Urinary bladder (tissue), 3 donors: ENCODE measurements at regions not wholly inside any gene's neighbourhood (a gene's known extent, or its start where the extent isn't known, plus 50 kb on each side); places are given as distances from the start of the nearest gene placed in this dataset.

ENCODE experiments used
- DNase-seq: peaks from one replicate; pipeline ENCODE4 v3.0.0-alpha.2; 2015; ENCODE audit errors: extremely low spot score
- H3K27ac ChIP-seq: one replicate; pipeline ENCODE4 v1.5.1; 2013; ENCODE audit warnings: low read depth, mild to moderate bottlenecking, moderate library complexity
- H3K36me3 ChIP-seq: one replicate; pipeline ENCODE4 v1.6.1; 2013; ENCODE audit warnings: mild to moderate bottlenecking, moderate library complexity; ENCODE audit not compliant: insufficient read depth
- H3K4me1 ChIP-seq: one replicate; pipeline ENCODE4 v1.6.1; 2013; ENCODE audit warnings: mild to moderate bottlenecking, moderate library complexity; ENCODE audit not compliant: insufficient read depth
- H3K4me3 ChIP-seq: one replicate; pipeline ENCODE4 v1.5.1; 2013; ENCODE audit warnings: low read depth, low read length
- WGBS: extraction: QIAGEN DNeasy Blood & Tissue Kit; methylation state at CpG from one replicate; pipeline ENCODE4 v1.1.7; 2013; 5-methylcytosine and 5-hydroxymethylcytosine counted together
- donor health status: healthy with polysubstance abuse.
- donor health status: healthy.

- Histone ChIP-seq H3K4me3 (no peak overlapping the region), H3K4me1 (no peaks in the 10 kb centered on the region), H3K36me3 (no peaks in the 10 kb centered on the region), H3K27ac (no peak overlapping the region)
- no peak for DNase-seq
- WGBS, result 61% methylated on average over 1 of the region's 1 CpG
Observed at GRCh38 chr2:53111004-53111403, 656.6 kb upstream of the CHAC2 start.

- H3K36me3 ChIP-seq, result no peaks in the 10 kb centered on the region
- H3K4me1 ChIP-seq, result no peaks in the 10 kb centered on the region
- WGBS, result 83% methylated on average over 2 of the region's 2 CpGs
- DNase-seq, result no peak
- no peak overlapping the region for H3K4me3 ChIP-seq
- H3K27ac ChIP-seq, result no peak overlapping the region
Observed at GRCh38 chr2:53108246-53108645, 659.4 kb upstream of the CHAC2 start.

- H3K36me3 ChIP-seq, result no peaks in the 10 kb centered on the region
- WGBS, result 85% methylated on average over 4 of the region's 4 CpGs
- H3K4me3 ChIP-seq, result no peak overlapping the region
- no peak overlapping the region for H3K27ac ChIP-seq
- no peaks in the 10 kb centered on the region for H3K4me1 ChIP-seq
- DNase-seq, result no peak
Observed at GRCh38 chr2:53104263-53104662, 663.3 kb upstream of the CHAC2 start.

GRCh38 chr2:53103679-53104078 is 663.9 kb upstream of the CHAC2 start:
- no peaks in the 10 kb centered on the region for H3K36me3 ChIP-seq
- no peak for DNase-seq
- no peak overlapping the region for H3K4me3 ChIP-seq

GRCh38 chr2:53098696-53099078 is 668.9 kb upstream of the CHAC2 start:
- DNase-seq, result no peak
- no peak overlapping the region for H3K4me3 ChIP-seq
- no peaks in the 10 kb centered on the region for H3K36me3 ChIP-seq
- no peaks in the 10 kb centered on the region for H3K4me1 ChIP-seq
- no peak overlapping the region for H3K27ac ChIP-seq
- 82% methylated on average over 4 of the region's 4 CpGs for WGBS

More at GRCh38 chr2:53103679-53104078, 663.9 kb upstream of the CHAC2 start:
- H3K27ac ChIP-seq, result no peak overlapping the region
- H3K4me1 ChIP-seq, result no peaks in the 10 kb centered on the region

- no peak for DNase-seq
- 62% methylated on average over 4 of the region's 4 CpGs for WGBS
- Histone ChIP-seq H3K4me3 (no peak overlapping the region), H3K36me3 (no peaks in the 10 kb centered on the region), H3K4me1 (no peaks in the 10 kb centered on the region), H3K27ac (no peak overlapping the region)
Observed at GRCh38 chr2:53096351-53096750, 671.3 kb upstream of the CHAC2 start.

- DNase-seq, result no peak
- 87% methylated on average over 1 of the region's 1 CpG for WGBS
- Histone ChIP-seq H3K4me3 (no peak overlapping the region), H3K36me3 (no peaks in the 10 kb centered on the region), H3K4me1 (no peaks in the 10 kb centered on the region), H3K27ac (no peak overlapping the region)
Observed at GRCh38 chr2:53095664-53096063, 671.9 kb upstream of the CHAC2 start.

GRCh38 chr2:53095227-53095626 is 672.4 kb upstream of the CHAC2 start:
- no peak for DNase-seq
- no peak overlapping the region for H3K4me3 ChIP-seq
- H3K36me3 ChIP-seq, result no peaks in the 10 kb centered on the region
- 94% methylated on average over 1 of the region's 1 CpG for WGBS
- no peaks in the 10 kb centered on the region for H3K4me1 ChIP-seq
- no peak overlapping the region for H3K27ac ChIP-seq

- Histone ChIP-seq H3K4me3 (no peak overlapping the region), H3K27ac (no peak overlapping the region), H3K36me3 (no peaks in the 10 kb centered on the region), H3K4me1 (no peaks in the 10 kb centered on the region)
- WGBS, result 88% methylated on average over 1 of the region's 1 CpG
- DNase-seq, result no peak
Observed at GRCh38 chr2:53093355-53093754, 674.2 kb upstream of the CHAC2 start.

GRCh38 chr2:53091183-53091582 is 676.4 kb upstream of the CHAC2 start:
- H3K36me3 ChIP-seq, result no peaks in the 10 kb centered on the region
- DNase-seq, result no peak
- no peaks in the 10 kb centered on the region for H3K4me1 ChIP-seq
- H3K4me3 ChIP-seq, result no peak overlapping the region
- H3K27ac ChIP-seq, result no peak overlapping the region

GRCh38 chr2:53087874-53088461 is 679.6 kb upstream of the CHAC2 start:
- WGBS, result 62% methylated on average over 4 of the region's 4 CpGs
- H3K36me3 ChIP-seq, result no peaks in the 10 kb centered on the region
- no peak overlapping the region for H3K27ac ChIP-seq
- no peaks in the 10 kb centered on the region for H3K4me1 ChIP-seq
- H3K4me3 ChIP-seq, result no peak overlapping the region
- no peak for DNase-seq

GRCh38 chr2:53087262-53087873 is 680.2 kb upstream of the CHAC2 start:
- Histone ChIP-seq H3K4me3 (no peak overlapping the region), H3K36me3 (no peaks in the 10 kb centered on the region), H3K27ac (no peak overlapping the region), H3K4me1 (no peaks in the 10 kb centered on the region)
- 23% methylated on average over 1 of the region's 1 CpG for WGBS
- no peak for DNase-seq

GRCh38 chr2:53077413-53077812 is 690.2 kb upstream of the CHAC2 start:
- H3K4me1 ChIP-seq, result no peaks in the 10 kb centered on the region
- no peak overlapping the region for H3K27ac ChIP-seq
- no peak overlapping the region for H3K4me3 ChIP-seq
- H3K36me3 ChIP-seq, result no peaks in the 10 kb centered on the region
- DNase-seq, result no peak

GRCh38 chr2:53075760-53076159 is 691.8 kb upstream of the CHAC2 start:
- WGBS, result 74% methylated on average over 1 of the region's 1 CpG
- Histone ChIP-seq H3K4me1 (no peaks in the 10 kb centered on the region), H3K27ac (no peak overlapping the region), H3K36me3 (no peaks in the 10 kb centered on the region), H3K4me3 (no peak overlapping the region)
- no peak for DNase-seq

GRCh38 chr2:53067533-53067932 is 700.1 kb upstream of the CHAC2 start:
- H3K36me3 ChIP-seq, result no peaks in the 10 kb centered on the region
- WGBS, result 37% methylated on average over 2 of the region's 2 CpGs
- no peak overlapping the region for H3K27ac ChIP-seq
- H3K4me3 ChIP-seq, result no peak overlapping the region
- DNase-seq, result no peak
- H3K4me1 ChIP-seq, result no peaks in the 10 kb centered on the region
